Superior temporal gyrus (tissue), 1 donor: ENCODE measurements at regions not wholly inside any gene's neighbourhood (a gene's known extent, or its start where the extent isn't known, plus 50 kb on each side); places are given as distances from the start of the nearest gene placed in this dataset.

ENCODE experiments used
- DNase-seq: peaks from one replicate; pipeline ENCODE4 v3.0.0-alpha.2; 2016; ENCODE audit errors: extremely low spot score

- DNase-seq, result no peak
These were observed 133.0 kb upstream of the PLCB4 start for GRCh38 chr20:8935878-8936277.

GRCh38 chr20:8938532-8938931 is 130.4 kb upstream of the PLCB4 start:
- DNase-seq, result no peak

- DNase-seq, result no peak
These were observed 128.6 kb upstream of the PLCB4 start for GRCh38 chr20:8940326-8940725.

GRCh38 chr20:8943631-8944030 is 125.3 kb upstream of the PLCB4 start:
- peak; percentile 18 for DNase-seq

- DNase-seq, result no peak
These were observed 122.6 kb upstream of the PLCB4 start for GRCh38 chr20:8946036-8946940.

- DNase-seq, result no peak
These were observed 120.4 kb upstream of the PLCB4 start for GRCh38 chr20:8948442-8949020.

- no peak for DNase-seq
These were observed 117.7 kb upstream of the PLCB4 start for GRCh38 chr20:8951164-8951563.

- DNase-seq, result no peak
These were observed 116.2 kb upstream of the PLCB4 start for GRCh38 chr20:8952721-8953120.

- no peak for DNase-seq
These were observed 115.6 kb upstream of the PLCB4 start for GRCh38 chr20:8953300-8953699.

GRCh38 chr20:8960241-8960640 is 108.6 kb upstream of the PLCB4 start:
- DNase-seq, result no peak

GRCh38 chr20:8963330-8963729 is 105.6 kb upstream of the PLCB4 start:
- no peak for DNase-seq

GRCh38 chr20:8964959-8965562 is 103.8 kb upstream of the PLCB4 start:
- DNase-seq, result no peak

GRCh38 chr20:8967641-8968245 is 101.1 kb upstream of the PLCB4 start:
- DNase-seq, result no peak

GRCh38 chr20:8969146-8969583 is 99.7 kb upstream of the PLCB4 start:
- DNase-seq, result no peak

GRCh38 chr20:8971669-8972316 is 97.1 kb upstream of the PLCB4 start:
- no peak for DNase-seq

GRCh38 chr20:8972963-8973705 is 95.8 kb upstream of the PLCB4 start:
- DNase-seq, result no peak

- no peak for DNase-seq
These were observed 94.7 kb upstream of the PLCB4 start for GRCh38 chr20:8974009-8974708.

- DNase-seq, result no peak
These were observed 87.4 kb upstream of the PLCB4 start for GRCh38 chr20:8981482-8981881.

- DNase-seq, result no peak
These were observed 85.2 kb upstream of the PLCB4 start for GRCh38 chr20:8983478-8984345.

GRCh38 chr20:8986631-8987030 is 82.3 kb upstream of the PLCB4 start:
- DNase-seq, result no peak
